Neural cell (in vitro differentiated cells): ENCODE measurements at regions not wholly inside any gene's neighbourhood (a gene's known extent, or its start where the extent isn't known, plus 50 kb on each side); places are given as distances from the start of the nearest gene placed in this dataset.

ENCODE experiments used
- H2AFZ ChIP-seq: fragments of 200-600, 300-800 bp; sonication (generic), shearing (Covaris generic); 2 replicates; pipeline ENCODE4 v1.6.0; 2014; ENCODE audit warnings: low read depth, mild to moderate bottlenecking, antibody characterized with exemption, low read length, moderate library complexity
- H3F3A ChIP-seq: fragments of 200-600 bp; shearing (Covaris generic); 2 replicates; pipeline ENCODE4 v1.6.1; 2016; ENCODE audit warnings: mild to moderate bottlenecking, moderate library complexity, mixed read lengths, antibody characterized with exemption, low read length; ENCODE audit not compliant: insufficient read depth, poor library complexity, severe bottlenecking
- H3K27ac ChIP-seq: fragments of 200-600, 300-800 bp; sonication (generic), shearing (Covaris generic); 2 replicates; pipeline ENCODE4 v1.5.1; 2014; ENCODE audit warnings: mild to moderate bottlenecking, low read length, moderate library complexity
- H3K27me3 ChIP-seq: fragments of 300-800, 200-600 bp; sonication (generic), shearing (Covaris generic); 2 replicates; pipeline ENCODE4 v1.6.0; 2014; ENCODE audit warnings: mild to moderate bottlenecking, low read depth, low read length, moderate library complexity; ENCODE audit not compliant: insufficient read depth
- H3K36me3 ChIP-seq: fragments of 300-800, 200-600 bp; sonication (generic), shearing (Covaris generic); 2 replicates; pipeline ENCODE4 v1.5.1; 2014; ENCODE audit warnings: mild to moderate bottlenecking, antibody characterized with exemption, low read length, moderate library complexity; ENCODE audit not compliant: insufficient read depth
- H3K4me2 ChIP-seq: fragments of 300-800, 200-600 bp; sonication (generic), shearing (Covaris generic); 2 replicates; pipeline ENCODE4 v1.6.0; 2014; ENCODE audit warnings: mild to moderate bottlenecking, low read length
- H3K4me3 ChIP-seq: fragments of 300-800, 200-600 bp; sonication (generic), shearing (Covaris generic); 2 replicates; pipeline ENCODE4 v1.5.1; 2014; ENCODE audit warnings: mild to moderate bottlenecking, low read length, moderate library complexity
- H3K79me2 ChIP-seq: fragments of 200-600 bp; shearing (Covaris generic); replicated peaks from 2 replicates; pipeline ENCODE4 v1.6.0; 2014; ENCODE audit warnings: mild to moderate bottlenecking, low read length, moderate library complexity; ENCODE audit not compliant: insufficient read depth
- H3K9ac ChIP-seq: fragments of 300-800, 200-600 bp; sonication (generic), shearing (Covaris generic); 2 replicates; pipeline ENCODE4 v1.6.1; 2016; ENCODE audit warnings: mild to moderate bottlenecking, low read length, mixed read lengths
- H3K9me2 ChIP-seq: fragments of 200-600 bp; shearing (Covaris generic); 2 replicates; pipeline ENCODE4 v1.6.1; 2016; ENCODE audit warnings: mild to moderate bottlenecking, low read length, mixed read lengths; ENCODE audit not compliant: insufficient read depth
- H3K9me3 ChIP-seq: fragments of 200-600, 300-800 bp; sonication (generic), shearing (Covaris generic); 2 replicates; pipeline ENCODE4 v1.6.1; 2016; ENCODE audit warnings: mild to moderate bottlenecking, mixed run types, low read length, moderate library complexity, mixed read lengths
- H4K20me1 ChIP-seq: fragments of 200-600 bp; shearing (Covaris generic); 2 replicates; pipeline ENCODE4 v1.6.1; 2016; ENCODE audit warnings: mild to moderate bottlenecking, mixed run types; ENCODE audit not compliant: insufficient read depth
- EP300 ChIP-seq: fragments of 450-650 bp; conservative IDR thresholded peaks from 2 replicates; pipeline ENCODE4 v1.6.1; 2014; ENCODE audit warnings: antibody characterized with exemption, mild to moderate bottlenecking, moderate library complexity; ENCODE audit not compliant: poor library complexity, severe bottlenecking
- EZH2 ChIP-seq: fragments of 200-600, 300-800 bp; shearing (Covaris generic), sonication (generic); IDR thresholded peaks from 2 replicates; pipeline ENCODE4 v1.6.1; 2014; ENCODE audit warnings: antibody characterized with exemption, low read length, borderline replicate concordance, mild to moderate bottlenecking; ENCODE audit not compliant: insufficient read depth, poor library complexity, severe bottlenecking
- MXI1 ChIP-seq: fragments of 450-650 bp; conservative IDR thresholded peaks from 2 replicates; pipeline ENCODE4 v1.6.1; 2014; ENCODE audit warnings: antibody characterized with exemption, mild to moderate bottlenecking; ENCODE audit not compliant: poor library complexity, severe bottlenecking
- POLR2AphosphoS5 ChIP-seq: IDR thresholded peaks from 2 replicates; pipeline ENCODE4 v1.6.1; 2012
- RAD21 ChIP-seq: fragments of 450-650 bp; conservative IDR thresholded peaks from 2 replicates; pipeline ENCODE4 v1.6.1; 2014; ENCODE audit warnings: antibody characterized with exemption, mild to moderate bottlenecking, moderate library complexity
- SMC3 ChIP-seq: fragments of 450-650 bp; conservative IDR thresholded peaks from 2 replicates; pipeline ENCODE4 v1.6.1; 2014; ENCODE audit warnings: antibody characterized with exemption, mild to moderate bottlenecking, moderate library complexity; ENCODE audit not compliant: poor library complexity
- TAF1 ChIP-seq: IDR thresholded peaks from 2 replicates; pipeline ENCODE4 v1.6.1; 2012; ENCODE audit warnings: low read depth
- TF ChIP-seq, protein P1 (sequence below): fragments of 450-650 bp; IDR thresholded peaks from 2 replicates; pipeline ENCODE4 v1.5.1; 2014; ENCODE audit warnings: antibody characterized with exemption, mild to moderate bottlenecking, moderate library complexity; ENCODE audit not compliant: poor library complexity, severe bottlenecking
- TF ChIP-seq, protein P2 (sequence below): IDR thresholded peaks from 2 replicates; pipeline ENCODE4 v1.6.1; 2012; ENCODE audit warnings: borderline replicate concordance

- Histone ChIP-seq H3K9me2 (no peaks in the 10 kb centered on the region), H3K79me2 (no peaks in the 10 kb centered on the region), H3K9ac (no peak overlapping the region), H3K4me2 (no peak overlapping the region), H2AFZ (no peak overlapping the region), H3K27me3 (no peaks in the 10 kb centered on the region), H3K27ac (no peak overlapping the region), H3K9me3 (no peaks in the 10 kb centered on the region), H4K20me1 (no peaks in the 10 kb centered on the region), H3K36me3 (no peaks in the 10 kb centered on the region), H3F3A (no peaks in the 10 kb centered on the region), H3K4me3 (no peak overlapping the region)
- TF ChIP-seq TAF1 (no peak), EZH2 (no peak), MXI1 (no peak), POLR2AphosphoS5 (no peak), RAD21 (no peak), SMC3 (no peak), EP300 (no peak)
- TF ChIP-seq, protein P1, sequence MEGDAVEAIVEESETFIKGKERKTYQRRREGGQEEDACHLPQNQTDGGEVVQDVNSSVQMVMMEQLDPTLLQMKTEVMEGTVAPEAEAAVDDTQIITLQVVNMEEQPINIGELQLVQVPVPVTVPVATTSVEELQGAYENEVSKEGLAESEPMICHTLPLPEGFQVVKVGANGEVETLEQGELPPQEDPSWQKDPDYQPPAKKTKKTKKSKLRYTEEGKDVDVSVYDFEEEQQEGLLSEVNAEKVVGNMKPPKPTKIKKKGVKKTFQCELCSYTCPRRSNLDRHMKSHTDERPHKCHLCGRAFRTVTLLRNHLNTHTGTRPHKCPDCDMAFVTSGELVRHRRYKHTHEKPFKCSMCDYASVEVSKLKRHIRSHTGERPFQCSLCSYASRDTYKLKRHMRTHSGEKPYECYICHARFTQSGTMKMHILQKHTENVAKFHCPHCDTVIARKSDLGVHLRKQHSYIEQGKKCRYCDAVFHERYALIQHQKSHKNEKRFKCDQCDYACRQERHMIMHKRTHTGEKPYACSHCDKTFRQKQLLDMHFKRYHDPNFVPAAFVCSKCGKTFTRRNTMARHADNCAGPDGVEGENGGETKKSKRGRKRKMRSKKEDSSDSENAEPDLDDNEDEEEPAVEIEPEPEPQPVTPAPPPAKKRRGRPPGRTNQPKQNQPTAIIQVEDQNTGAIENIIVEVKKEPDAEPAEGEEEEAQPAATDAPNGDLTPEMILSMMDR: no peak
- TF ChIP-seq, protein P2, sequence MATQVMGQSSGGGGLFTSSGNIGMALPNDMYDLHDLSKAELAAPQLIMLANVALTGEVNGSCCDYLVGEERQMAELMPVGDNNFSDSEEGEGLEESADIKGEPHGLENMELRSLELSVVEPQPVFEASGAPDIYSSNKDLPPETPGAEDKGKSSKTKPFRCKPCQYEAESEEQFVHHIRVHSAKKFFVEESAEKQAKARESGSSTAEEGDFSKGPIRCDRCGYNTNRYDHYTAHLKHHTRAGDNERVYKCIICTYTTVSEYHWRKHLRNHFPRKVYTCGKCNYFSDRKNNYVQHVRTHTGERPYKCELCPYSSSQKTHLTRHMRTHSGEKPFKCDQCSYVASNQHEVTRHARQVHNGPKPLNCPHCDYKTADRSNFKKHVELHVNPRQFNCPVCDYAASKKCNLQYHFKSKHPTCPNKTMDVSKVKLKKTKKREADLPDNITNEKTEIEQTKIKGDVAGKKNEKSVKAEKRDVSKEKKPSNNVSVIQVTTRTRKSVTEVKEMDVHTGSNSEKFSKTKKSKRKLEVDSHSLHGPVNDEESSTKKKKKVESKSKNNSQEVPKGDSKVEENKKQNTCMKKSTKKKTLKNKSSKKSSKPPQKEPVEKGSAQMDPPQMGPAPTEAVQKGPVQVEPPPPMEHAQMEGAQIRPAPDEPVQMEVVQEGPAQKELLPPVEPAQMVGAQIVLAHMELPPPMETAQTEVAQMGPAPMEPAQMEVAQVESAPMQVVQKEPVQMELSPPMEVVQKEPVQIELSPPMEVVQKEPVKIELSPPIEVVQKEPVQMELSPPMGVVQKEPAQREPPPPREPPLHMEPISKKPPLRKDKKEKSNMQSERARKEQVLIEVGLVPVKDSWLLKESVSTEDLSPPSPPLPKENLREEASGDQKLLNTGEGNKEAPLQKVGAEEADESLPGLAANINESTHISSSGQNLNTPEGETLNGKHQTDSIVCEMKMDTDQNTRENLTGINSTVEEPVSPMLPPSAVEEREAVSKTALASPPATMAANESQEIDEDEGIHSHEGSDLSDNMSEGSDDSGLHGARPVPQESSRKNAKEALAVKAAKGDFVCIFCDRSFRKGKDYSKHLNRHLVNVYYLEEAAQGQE: no peak
These were observed 65.5 kb upstream of the GPC1 start for GRCh38 chr2:240369801-240370585.

DNA sequence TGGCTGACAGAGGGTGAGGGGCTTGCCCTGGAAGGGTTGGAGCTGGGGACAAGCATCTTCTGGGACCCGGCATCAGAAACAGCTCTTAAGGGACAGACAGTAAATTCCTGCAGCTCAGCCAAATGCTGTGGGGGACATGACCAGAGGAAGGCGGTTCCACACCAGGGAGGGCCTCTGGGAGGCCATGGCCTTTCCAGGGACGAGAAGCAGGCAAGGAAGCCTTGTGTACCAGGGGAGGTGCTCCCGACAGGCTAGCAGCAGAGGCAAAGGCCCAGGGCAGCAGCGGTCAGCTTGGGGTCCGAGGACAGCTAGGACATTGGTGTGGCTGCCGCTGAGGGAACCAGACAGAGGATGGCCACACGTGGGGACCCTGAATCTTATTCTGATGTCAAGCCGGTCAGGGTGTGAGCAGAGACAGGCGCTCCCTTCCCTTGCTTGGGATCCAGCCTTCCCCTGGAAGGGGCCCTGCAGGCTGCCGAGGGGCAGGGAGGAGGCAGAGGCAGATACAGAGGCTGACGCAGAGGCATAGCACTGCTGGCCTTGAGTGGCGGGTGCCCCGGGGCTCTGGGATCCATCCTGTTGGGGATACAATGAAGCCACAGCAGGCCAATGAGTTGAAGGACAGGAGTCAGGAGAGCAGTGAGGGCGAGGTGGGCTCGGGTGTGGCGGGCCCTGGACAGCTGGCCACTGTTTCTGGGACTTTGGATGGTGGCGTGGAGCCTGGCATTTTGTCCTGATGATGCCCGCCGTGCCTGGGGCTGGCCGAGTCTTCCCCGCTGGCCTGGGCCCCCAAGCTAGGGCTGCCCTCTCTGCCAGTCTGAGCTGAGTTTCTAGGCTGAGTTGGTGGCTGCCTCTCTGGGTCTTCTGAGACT is 64.1 kb upstream of the GPC1 start:
- H3K36me3 ChIP-seq: no peaks in the 10 kb centered on the region
- H3K27me3 ChIP-seq: no peaks in the 10 kb centered on the region
- TF ChIP-seq POLR2AphosphoS5: no peak
- TF ChIP-seq RAD21: no peak
- TF ChIP-seq, protein P1: no peak
- no peak for TF ChIP-seq EP300
- TF ChIP-seq, protein P2: no peak
- no peak for TF ChIP-seq EZH2
- no peak for TF ChIP-seq MXI1
- TF ChIP-seq SMC3: no peak
- no peak for TF ChIP-seq TAF1
- H4K20me1 ChIP-seq: no peaks in the 10 kb centered on the region
- no peak overlapping the region for H3K4me3 ChIP-seq
- no peaks in the 10 kb centered on the region for H3K79me2 ChIP-seq
- no peak overlapping the region for H3K4me2 ChIP-seq
- H3K27ac ChIP-seq: no peak overlapping the region
- H3F3A ChIP-seq: no peaks in the 10 kb centered on the region
- no peak overlapping the region for H2AFZ ChIP-seq
- H3K9me3 ChIP-seq: no peaks in the 10 kb centered on the region
- H3K9ac ChIP-seq: no peak overlapping the region
- H3K9me2 ChIP-seq: no peaks in the 10 kb centered on the region
